ENCODE measurements at regions not wholly inside any gene's neighbourhood (a gene's known extent, or its start where the extent isn't known, plus 50 kb on each side); places are given as distances from the start of the nearest gene placed in this dataset.

DNA sequence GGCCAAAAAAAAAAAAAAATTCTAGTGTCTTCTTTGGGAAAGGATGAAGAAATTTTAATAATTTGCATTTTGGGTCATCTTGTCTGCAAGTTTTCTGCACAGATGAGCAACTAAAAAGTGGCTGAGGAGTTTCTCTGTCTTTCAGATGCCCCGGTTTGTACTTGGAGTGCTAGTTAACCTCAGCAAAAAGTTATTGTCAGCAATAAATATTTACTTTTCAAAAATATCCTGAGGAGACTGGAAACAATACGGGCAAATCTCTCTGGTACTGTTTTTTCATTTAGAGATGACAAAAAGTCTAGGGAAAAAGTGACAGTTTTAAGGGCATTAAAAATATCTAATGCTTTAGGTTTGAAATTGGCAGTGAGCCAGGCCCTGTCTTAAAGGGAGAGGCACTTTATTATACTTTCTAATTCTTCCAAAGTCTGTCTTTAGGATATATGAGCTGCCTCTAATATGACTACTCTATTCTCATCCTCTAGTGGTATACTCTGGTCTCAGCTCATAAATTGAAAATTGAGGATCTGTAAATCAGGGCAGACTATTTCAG lies 436.0 kb upstream of the NR2F2 start:
- H3K27ac ChIP-seq: no peak overlapping the region
- TF ChIP-seq, protein P1, sequence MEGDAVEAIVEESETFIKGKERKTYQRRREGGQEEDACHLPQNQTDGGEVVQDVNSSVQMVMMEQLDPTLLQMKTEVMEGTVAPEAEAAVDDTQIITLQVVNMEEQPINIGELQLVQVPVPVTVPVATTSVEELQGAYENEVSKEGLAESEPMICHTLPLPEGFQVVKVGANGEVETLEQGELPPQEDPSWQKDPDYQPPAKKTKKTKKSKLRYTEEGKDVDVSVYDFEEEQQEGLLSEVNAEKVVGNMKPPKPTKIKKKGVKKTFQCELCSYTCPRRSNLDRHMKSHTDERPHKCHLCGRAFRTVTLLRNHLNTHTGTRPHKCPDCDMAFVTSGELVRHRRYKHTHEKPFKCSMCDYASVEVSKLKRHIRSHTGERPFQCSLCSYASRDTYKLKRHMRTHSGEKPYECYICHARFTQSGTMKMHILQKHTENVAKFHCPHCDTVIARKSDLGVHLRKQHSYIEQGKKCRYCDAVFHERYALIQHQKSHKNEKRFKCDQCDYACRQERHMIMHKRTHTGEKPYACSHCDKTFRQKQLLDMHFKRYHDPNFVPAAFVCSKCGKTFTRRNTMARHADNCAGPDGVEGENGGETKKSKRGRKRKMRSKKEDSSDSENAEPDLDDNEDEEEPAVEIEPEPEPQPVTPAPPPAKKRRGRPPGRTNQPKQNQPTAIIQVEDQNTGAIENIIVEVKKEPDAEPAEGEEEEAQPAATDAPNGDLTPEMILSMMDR (IDR thresholded peaks at IDR 0.05; ENCODE audit: low read depth, low read length): no peak
- peaks cover 3% of the 10 kb centered on the region for H3K4me1 ChIP-seq (ENCODE audit: low read depth)
- H3K9me3 ChIP-seq (ENCODE audit: low read depth): no peaks in the 10 kb centered on the region
- peaks cover 16% of the 10 kb centered on the region for H3K27me3 ChIP-seq
- peak in 1 of 2 donors; percentile 33 for DNase-seq (ENCODE audit: low read depth in 1 of 2, low spot score in 1 of 2)
- H3K36me3 ChIP-seq: no peaks in the 10 kb centered on the region
- no peak overlapping the region for H3K4me3 ChIP-seq

DNA sequence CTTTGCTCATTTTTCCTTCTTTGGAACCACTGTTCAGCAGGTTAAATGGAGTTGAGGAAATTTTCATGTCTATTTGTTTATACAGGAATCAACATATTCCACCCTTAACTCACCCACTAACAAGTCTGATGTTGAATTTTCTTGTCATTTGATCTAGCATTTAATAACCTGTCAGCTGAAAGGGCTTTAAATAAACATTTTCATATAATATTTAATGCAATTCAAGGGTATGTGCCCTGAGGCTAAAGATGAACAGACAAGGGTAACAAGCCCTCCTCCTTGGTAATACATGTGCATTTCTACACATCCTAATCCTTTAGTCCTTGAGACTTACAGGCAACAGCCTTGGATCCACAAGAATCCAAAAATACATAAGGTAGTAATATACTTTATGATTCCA lies 435.0 kb upstream of the NR2F2 start:
- Histone ChIP-seq H3K36me3 (no peaks in the 10 kb centered on the region), H3K27me3 (peaks cover 22% of the 10 kb centered on the region), H3K4me1 (ENCODE audit: low read depth) (peaks cover 3% of the 10 kb centered on the region), H3K4me3 (no peak overlapping the region), H3K27ac (no peak overlapping the region), H3K9me3 (ENCODE audit: low read depth) (no peaks in the 10 kb centered on the region)
- TF ChIP-seq, protein P1 (IDR thresholded peaks at IDR 0.05; ENCODE audit: low read depth, low read length): no peak
- no peak for DNase-seq (ENCODE audit: low read depth in 1 of 2, low spot score in 1 of 2)

DNA sequence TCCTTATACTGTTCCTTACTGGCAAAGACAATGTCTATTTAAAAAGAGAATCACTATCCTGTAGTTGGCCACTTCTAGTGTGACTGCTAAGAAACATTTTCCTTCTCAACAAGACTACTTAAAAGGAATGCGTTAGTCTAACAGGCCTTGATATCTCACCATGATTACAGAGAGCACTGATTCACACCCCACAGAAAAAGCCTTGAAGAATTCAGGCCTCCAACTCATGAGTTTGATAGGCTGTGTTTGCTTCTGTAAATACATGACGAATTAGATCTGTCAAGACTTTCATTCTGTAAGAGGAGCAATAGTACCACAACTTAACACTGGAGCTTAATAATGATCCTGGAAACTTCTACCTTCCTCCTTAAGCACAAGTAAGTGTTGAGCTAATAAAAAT lies 432.8 kb upstream of the NR2F2 start:
- no peak for DNase-seq (ENCODE audit: low read depth in 1 of 2, low spot score in 1 of 2)

DNA sequence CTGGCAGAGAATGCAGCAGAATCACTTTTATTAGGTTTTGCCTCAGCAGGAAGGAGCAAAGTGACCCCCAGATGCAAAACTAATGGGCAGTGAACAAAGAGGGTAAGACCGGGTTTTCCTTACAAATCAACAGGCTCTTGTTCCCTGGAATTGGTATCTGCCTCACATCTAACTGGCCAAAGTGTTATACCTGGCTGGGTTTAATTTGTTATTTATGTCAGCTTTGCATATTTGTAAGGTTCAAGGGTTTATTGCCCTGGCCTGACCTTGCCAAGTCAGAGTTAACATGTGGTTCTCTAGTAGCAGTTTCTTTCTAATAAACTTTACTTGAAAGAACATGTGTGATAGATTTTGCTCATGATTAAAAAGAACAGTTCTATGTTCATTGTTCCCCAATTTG lies 431.7 kb upstream of the NR2F2 start:
- Histone ChIP-seq H3K4me1 (ENCODE audit: low read depth) (peaks cover 3% of the 10 kb centered on the region), H3K4me3 (no peak overlapping the region), H3K27me3 (peaks cover 36% of the 10 kb centered on the region), H3K36me3 (no peaks in the 10 kb centered on the region), H3K27ac (no peak overlapping the region), H3K9me3 (ENCODE audit: low read depth) (no peaks in the 10 kb centered on the region)
- TF ChIP-seq, protein P1 (IDR thresholded peaks at IDR 0.05; ENCODE audit: low read depth, low read length): no peak
- DNase-seq (ENCODE audit: low read depth in 1 of 2, low spot score in 1 of 2): no peak

More for the DNA sequence above, 432.8 kb upstream of the NR2F2 start:
- H3K9me3 ChIP-seq (ENCODE audit: low read depth): no peaks in the 10 kb centered on the region
- H3K36me3 ChIP-seq: no peaks in the 10 kb centered on the region
- H3K27ac ChIP-seq: no peak overlapping the region
- peaks cover 39% of the 10 kb centered on the region for H3K27me3 ChIP-seq
- TF ChIP-seq, protein P1 (IDR thresholded peaks at IDR 0.05; ENCODE audit: low read depth, low read length): no peak
- H3K4me3 ChIP-seq: no peak overlapping the region
- peaks cover 3% of the 10 kb centered on the region for H3K4me1 ChIP-seq (ENCODE audit: low read depth)

DNA sequence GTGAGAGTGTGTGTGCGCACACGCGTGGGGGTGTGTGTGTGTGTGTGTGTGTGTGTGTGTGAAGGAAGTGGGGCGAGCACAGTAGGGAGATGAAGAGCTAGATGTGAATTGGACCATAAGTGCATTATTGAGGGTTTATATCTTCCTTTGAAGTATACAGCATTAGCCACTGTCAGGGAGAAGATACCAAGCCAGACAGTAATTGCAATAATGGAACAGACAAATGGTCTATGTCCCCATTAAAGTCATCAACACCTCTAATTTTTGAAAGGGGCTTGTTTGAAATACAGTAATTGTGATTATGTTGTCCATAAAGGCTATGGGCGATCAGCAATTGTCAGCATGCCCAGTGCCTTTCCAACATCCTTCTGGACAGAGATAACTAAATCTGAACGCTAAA lies 429.2 kb upstream of the NR2F2 start:
- H3K9me3 ChIP-seq (ENCODE audit: low read depth): no peaks in the 10 kb centered on the region
- peaks cover 45% of the 10 kb centered on the region for H3K27me3 ChIP-seq
- no peak overlapping the region for H3K4me3 ChIP-seq
- no peaks in the 10 kb centered on the region for H3K36me3 ChIP-seq
- H3K4me1 ChIP-seq (ENCODE audit: low read depth): no peaks in the 10 kb centered on the region
- no peak for DNase-seq (ENCODE audit: low read depth in 1 of 2, low spot score in 1 of 2)
- TF ChIP-seq, protein P1 (IDR thresholded peaks at IDR 0.05; ENCODE audit: low read depth, low read length): no peak
- no peak overlapping the region for H3K27ac ChIP-seq

Data from cardiac muscle cell (in vitro differentiated cells and primary cell).